ENCODE measurements at regions not wholly inside any gene's neighbourhood (a gene's known extent, or its start where the extent isn't known, plus 50 kb on each side); places are given as distances from the start of the nearest gene placed in this dataset.
"Not testable (repeated sequence)": the region's sequence is repeated elsewhere in the genome, so short reads cannot be mapped to it uniquely, and the experiment has no call there.

DNA sequence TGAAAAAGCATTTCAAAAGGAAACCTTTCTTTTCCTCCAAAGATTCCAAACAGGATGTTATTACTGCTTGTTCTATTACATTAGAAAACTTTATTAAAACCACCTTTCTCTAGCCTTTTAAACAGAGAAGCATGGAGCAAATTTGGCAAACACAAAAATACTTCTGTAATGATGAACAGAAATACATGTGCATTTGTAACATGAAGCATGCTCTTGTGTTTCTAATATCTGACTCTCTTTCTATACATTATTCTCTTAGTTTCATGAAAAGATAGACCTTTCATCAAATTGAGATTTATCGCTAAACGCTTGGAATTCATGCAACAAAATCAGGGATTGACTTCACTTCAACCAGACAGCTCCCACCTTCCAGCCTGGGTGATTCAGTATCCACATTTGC, 152.8 kb upstream of the IRS2 start:
- no peak for DNase-seq (ENCODE audit: low spot score)

DNA sequence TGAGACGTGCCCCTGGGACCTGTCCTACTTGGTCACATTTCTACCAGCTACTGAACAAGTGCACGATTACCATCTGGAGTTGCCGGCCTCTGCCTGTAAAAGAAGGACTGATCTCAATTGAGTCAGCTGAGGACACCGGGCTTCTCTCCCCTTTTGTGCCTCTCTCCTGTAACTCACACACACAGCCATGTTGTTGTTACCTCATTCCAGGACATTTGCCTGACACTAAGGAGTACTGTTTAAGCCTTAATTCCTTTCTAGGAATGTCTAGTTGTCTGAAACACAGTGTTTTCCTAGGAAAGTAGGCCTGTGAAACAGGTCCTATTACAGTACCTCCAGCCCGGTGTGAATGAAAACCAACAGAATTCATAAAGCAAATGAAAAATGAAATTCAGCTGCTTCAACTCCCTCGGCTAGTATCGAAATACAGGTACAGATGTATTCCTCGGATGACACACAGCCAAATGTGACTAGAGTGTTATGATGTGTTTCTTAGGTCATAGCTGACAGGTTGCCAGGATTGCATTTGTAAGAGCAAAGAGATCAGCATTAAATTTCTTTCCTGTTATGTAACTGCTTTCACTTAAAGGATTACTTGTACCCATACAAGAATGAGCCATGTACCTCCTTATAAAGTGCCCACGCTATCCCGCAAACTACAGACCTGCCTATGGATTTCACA, 152.0 kb upstream of the IRS2 start:
- no peak for DNase-seq (ENCODE audit: low spot score)

DNA sequence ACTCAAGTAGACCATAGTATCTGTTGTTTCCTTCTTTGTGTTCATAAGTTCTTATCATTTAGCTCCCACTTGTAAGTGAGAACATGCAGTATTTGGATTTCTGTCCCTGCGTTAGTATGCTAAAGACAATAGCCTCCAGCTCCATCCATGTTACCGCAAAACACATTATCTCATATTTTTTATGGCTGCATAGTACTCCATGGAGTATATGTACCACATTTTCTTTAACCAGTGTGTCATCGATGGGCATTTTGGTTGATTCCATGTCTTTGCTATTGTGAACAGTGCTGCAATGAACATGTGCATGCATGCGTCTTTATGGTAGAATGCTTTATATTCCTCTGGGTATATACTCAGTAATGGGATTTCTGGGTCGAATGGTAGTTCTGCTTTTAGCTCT, 148.1 kb upstream of the IRS2 start:
- DNase-seq (ENCODE audit: low spot score), result not testable (repeated sequence)

GRCh38 chr13:109933476-109933875, 147.1 kb upstream of the IRS2 start:
- no peak for DNase-seq (ENCODE audit: low spot score)

DNA sequence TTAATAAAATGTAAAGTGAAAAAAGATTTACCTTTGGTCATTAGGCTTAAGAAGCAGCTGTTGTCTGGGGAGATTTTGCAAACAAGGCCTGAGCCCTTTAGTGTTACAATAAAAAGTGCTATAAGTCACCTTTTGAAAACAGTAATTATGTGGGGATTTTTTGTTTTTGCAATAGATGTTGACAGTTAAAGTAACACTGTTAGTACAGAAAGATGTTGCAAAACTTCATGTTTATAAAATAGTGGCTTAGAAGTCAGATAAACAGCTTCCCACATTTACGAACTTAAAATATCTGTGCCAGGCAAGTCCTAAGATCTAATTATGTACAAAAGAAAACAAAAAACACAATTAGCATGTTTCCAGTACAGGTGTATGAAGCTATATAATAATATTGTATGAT, 138.0 kb upstream of the IRS2 start:
- no peak for DNase-seq (ENCODE audit: low spot score)

DNA sequence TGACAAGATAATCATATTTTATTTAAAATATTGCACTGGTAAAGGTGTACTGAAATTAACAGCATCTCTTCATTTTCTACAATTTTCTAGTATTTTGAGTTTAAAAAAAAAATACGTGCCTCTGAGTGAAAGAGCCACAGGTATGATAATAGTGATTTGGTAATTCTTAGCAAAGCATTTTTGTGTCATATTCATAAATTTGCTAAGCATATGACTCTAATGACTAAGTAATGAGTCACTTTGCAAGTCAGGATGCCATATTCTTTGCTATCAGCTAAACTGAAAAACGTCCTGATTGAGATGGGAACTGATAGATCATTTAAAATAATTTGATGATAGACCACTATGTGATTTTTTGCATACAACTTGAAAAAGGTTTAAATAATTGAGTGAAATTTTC, 136.1 kb upstream of the IRS2 start:
- DNase-seq (ENCODE audit: low spot score), result no peak

- no peak for DNase-seq (ENCODE audit: low spot score)
Measured at GRCh38 chr13:109919715-109920375, 133.5 kb upstream of the IRS2 start.

GRCh38 chr13:109918179-109918711, 131.9 kb upstream of the IRS2 start:
- no peak for DNase-seq (ENCODE audit: low spot score)

DNA sequence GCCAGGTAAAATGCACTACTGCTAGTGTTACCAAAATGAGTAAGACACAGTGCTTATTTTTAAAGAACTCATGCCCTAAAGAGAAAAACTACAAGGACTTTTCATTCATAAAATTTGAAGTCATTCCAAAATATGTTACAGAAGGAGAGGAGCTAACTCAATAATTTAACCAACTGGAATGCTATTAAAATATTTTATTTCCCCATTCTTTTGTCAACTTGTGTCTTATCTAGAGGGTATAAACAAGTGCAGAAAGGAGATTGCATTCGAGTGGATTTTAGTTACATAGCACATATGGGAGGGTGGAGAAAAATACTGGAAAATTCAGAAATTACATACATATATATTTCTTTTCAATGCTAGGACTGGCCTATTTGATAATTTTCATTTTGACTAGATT, 131.0 kb upstream of the IRS2 start:
- DNase-seq (ENCODE audit: low spot score), result no peak

- no peak for DNase-seq (ENCODE audit: low spot score)
Measured at GRCh38 chr13:109913936-109914510, 127.6 kb upstream of the IRS2 start.

GRCh38 chr13:109913186-109913585, 126.8 kb upstream of the IRS2 start:
- no peak for DNase-seq (ENCODE audit: low spot score)

DNA sequence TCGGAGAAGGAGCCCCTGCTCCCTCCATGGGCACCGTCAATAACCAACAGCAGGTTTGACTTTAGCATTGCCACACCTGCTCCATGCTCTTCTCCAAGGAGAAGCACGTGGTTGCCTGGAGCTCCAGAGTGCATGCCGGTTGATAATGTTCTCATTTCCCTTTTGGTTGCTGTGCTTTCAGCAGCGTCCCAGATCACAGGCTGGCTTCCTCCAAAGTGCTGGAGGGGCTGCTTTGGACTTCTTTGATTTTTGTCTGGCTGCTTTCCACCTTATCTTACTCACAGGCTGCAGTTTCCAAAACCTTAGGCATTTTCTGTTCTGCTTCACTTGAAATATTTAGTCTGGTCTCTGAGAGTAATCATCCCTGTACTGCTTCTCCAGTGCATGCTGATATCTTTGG, 123.8 kb upstream of the IRS2 start:
- DNase-seq (ENCODE audit: low spot score), result no peak

- no peak for DNase-seq (ENCODE audit: low spot score)
Measured at GRCh38 chr13:109906976-109907375, 120.6 kb upstream of the IRS2 start.

DNA sequence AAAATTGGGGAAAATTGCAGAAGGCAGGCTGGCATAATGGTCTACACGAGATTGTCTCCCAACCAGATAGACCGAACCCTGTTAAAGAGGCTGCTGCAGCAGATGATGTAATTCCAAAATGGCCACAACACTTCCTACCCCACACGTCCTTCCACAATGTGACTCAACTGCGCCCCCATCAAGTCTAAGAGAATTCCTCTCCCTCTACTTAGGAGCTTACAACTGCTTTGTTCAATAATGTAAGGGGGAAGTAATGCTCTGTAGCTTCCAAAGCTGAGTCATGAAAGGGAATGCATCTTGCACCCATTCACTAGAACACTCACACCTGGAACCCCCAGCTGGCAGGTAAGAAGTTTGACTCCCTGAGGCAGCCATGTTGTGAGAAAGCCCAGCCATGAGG, 117.8 kb upstream of the IRS2 start:
- no peak for DNase-seq (ENCODE audit: low spot score)

- no peak for DNase-seq (ENCODE audit: low spot score)
Measured at GRCh38 chr13:109900741-109901140, 114.4 kb upstream of the IRS2 start.

DNA sequence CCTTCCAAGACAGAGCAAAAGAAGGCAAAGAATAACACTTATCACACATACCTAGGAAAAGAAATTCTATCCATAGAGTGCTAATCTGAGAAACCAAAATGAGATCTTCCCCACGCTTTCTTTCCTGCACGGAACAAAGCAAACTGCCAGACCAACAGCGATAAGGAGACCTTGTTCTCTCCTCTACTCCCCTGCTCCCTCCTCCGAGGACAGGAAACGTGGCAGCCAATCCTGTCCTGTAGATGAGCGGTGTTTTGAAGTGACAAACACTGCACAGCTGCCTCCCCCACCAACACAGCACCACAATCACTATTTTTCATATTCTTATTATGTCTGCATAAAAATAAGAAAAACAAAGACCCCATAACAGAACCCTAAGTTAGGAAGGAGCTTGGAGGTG, 113.9 kb upstream of the IRS2 start:
- no peak for DNase-seq (ENCODE audit: low spot score)

- no peak for DNase-seq (ENCODE audit: low spot score)
Measured at GRCh38 chr13:109899748-109900147, 113.4 kb upstream of the IRS2 start.

- DNase-seq (ENCODE audit: low spot score), result no peak
Measured at GRCh38 chr13:109899316-109899715, 112.9 kb upstream of the IRS2 start.

DNA sequence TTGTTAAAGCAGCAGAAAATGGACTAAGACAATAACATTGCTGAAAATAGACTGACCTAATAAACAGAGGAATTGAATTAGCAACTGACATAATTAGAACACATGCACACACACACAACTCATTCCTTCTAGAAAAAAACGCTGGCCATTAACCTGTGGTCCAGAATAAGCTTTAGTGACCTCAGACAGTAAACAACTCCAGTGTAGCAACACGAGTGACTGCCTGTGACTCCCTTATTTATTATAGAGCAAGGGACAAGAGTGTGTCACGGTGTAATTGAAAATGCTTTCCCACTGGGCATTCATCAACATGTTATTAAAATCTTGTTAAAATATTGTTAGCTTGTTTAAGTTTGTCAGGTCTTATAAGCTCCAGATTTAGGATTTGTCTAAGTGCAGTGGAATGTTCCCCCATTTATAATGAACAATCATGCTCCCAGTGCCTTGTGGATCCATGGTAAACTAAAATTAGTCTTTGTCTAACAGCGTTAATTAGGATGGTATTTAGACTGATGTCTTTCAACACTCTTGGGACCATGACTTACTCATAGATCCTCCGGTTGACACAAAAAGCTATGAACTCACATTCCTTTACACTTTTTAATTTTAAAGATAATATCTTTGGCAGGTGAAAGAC, 111.7 kb upstream of the IRS2 start:
- DNase-seq (ENCODE audit: low spot score), result no peak

- DNase-seq (ENCODE audit: low spot score), result no peak
Measured at GRCh38 chr13:109892101-109892500, 105.7 kb upstream of the IRS2 start.

GRCh38 chr13:109885235-109885634, 98.9 kb upstream of the IRS2 start:
- DNase-seq (ENCODE audit: low spot score), result no peak

DNA sequence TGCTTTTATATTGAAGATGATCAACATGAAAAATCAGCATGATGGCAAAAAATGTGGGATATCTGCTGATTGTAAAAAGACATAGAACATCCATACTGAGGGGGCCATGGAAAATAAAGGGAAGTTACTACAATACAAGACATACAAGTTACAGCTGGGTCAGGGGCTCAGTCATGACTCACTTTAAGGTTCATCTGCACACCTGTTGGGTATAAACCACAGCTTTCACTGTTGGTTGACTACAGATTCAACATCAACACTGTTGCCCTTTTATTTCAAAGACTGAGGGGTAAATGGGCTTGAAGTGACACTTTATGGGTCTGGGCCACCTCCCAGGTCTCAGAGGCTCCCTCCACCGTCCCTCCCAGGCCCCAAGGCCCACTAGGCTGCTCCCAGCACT, 98.1 kb upstream of the IRS2 start:
- no peak for DNase-seq (ENCODE audit: low spot score)

Measured in D341Med (cell line).